ENCODE measurements at regions not wholly inside any gene's neighbourhood (a gene's known extent, or its start where the extent isn't known, plus 50 kb on each side); places are given as distances from the start of the nearest gene placed in this dataset.

DNA sequence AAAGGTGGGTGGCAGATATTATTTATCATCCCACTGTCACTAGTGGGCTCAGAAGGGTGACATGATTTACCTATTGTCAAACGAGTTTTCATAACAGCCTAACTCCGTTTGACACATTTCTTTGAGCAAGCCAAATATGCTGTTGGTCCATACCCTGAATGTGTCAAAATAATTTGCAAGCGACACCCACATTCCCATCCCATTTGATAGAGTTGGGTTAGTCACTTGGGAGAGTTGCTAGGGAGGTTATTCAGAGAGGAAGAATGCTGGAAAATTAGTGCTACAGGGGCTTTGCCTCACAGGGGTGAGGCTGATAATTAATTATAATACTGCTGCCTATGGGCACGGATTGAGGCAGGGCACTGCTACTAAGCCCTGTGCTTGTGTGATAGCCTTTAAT is 98.5 kb upstream of the FHIT start (continued):
- TF ChIP-seq, protein P1, sequence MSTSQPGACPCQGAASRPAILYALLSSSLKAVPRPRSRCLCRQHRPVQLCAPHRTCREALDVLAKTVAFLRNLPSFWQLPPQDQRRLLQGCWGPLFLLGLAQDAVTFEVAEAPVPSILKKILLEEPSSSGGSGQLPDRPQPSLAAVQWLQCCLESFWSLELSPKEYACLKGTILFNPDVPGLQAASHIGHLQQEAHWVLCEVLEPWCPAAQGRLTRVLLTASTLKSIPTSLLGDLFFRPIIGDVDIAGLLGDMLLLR (CRISPR knock-in tag; IDR thresholded peaks at IDR 0.05): no peak

DNA sequence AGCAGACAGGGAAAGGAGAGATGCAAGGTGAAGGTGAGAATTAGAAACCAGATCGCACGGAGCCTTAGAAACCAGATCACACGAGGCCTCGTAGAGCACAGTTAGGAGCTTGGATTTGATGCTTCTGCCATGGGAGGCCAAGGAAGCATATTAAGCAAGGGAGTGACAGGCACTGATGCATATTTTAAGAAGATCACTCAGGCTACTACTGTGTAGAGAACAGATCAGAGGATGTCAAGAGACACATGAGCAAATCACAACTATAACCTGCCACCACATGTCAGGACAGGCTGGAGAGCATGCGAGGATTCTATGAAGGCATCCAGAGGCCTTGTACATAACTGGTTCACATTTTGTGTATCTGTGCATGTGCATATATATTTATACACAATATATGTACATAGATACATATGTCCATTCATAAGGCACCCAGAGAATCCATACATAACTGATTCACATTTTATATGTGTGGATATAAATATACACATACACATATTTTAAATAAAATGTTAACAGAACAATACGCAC is 99.6 kb upstream of the FHIT start:
- no peaks in the 10 kb centered on the region for H4K20me1 ChIP-seq (ENCODE audit: insufficient read depth, low read length)
- TF ChIP-seq ZFP82 (CRISPR knock-in tag; IDR thresholded peaks at IDR 0.05; ENCODE audit: borderline replicate concordance) (no peak), ZNF101 (CRISPR knock-in tag; IDR thresholded peaks at IDR 0.05; ENCODE audit: borderline replicate concordance, low read depth) (no peak), SMYD3 (CRISPR knock-in tag; IDR thresholded peaks at IDR 0.05) (no peak), NFKBIZ (CRISPR knock-in tag; IDR thresholded peaks at IDR 0.05) (no peak)
- TF ChIP-seq, protein P2, sequence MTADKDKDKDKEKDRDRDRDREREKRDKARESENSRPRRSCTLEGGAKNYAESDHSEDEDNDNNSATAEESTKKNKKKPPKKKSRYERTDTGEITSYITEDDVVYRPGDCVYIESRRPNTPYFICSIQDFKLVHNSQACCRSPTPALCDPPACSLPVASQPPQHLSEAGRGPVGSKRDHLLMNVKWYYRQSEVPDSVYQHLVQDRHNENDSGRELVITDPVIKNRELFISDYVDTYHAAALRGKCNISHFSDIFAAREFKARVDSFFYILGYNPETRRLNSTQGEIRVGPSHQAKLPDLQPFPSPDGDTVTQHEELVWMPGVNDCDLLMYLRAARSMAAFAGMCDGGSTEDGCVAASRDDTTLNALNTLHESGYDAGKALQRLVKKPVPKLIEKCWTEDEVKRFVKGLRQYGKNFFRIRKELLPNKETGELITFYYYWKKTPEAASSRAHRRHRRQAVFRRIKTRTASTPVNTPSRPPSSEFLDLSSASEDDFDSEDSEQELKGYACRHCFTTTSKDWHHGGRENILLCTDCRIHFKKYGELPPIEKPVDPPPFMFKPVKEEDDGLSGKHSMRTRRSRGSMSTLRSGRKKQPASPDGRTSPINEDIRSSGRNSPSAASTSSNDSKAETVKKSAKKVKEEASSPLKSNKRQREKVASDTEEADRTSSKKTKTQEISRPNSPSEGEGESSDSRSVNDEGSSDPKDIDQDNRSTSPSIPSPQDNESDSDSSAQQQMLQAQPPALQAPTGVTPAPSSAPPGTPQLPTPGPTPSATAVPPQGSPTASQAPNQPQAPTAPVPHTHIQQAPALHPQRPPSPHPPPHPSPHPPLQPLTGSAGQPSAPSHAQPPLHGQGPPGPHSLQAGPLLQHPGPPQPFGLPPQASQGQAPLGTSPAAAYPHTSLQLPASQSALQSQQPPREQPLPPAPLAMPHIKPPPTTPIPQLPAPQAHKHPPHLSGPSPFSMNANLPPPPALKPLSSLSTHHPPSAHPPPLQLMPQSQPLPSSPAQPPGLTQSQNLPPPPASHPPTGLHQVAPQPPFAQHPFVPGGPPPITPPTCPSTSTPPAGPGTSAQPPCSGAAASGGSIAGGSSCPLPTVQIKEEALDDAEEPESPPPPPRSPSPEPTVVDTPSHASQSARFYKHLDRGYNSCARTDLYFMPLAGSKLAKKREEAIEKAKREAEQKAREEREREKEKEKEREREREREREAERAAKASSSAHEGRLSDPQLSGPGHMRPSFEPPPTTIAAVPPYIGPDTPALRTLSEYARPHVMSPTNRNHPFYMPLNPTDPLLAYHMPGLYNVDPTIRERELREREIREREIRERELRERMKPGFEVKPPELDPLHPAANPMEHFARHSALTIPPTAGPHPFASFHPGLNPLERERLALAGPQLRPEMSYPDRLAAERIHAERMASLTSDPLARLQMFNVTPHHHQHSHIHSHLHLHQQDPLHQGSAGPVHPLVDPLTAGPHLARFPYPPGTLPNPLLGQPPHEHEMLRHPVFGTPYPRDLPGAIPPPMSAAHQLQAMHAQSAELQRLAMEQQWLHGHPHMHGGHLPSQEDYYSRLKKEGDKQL (CRISPR knock-in tag; IDR thresholded peaks at IDR 0.05; ENCODE audit: low read depth): no peak
- TF ChIP-seq, protein P3, sequence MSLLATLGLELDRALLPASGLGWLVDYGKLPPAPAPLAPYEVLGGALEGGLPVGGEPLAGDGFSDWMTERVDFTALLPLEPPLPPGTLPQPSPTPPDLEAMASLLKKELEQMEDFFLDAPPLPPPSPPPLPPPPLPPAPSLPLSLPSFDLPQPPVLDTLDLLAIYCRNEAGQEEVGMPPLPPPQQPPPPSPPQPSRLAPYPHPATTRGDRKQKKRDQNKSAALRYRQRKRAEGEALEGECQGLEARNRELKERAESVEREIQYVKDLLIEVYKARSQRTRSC (CRISPR knock-in tag; IDR thresholded peaks at IDR 0.05; ENCODE audit: low read depth): no peak
- H3K27ac ChIP-seq (ENCODE audit: extremely low read length, insufficient read depth, low read length): no peak overlapping the region
- intact Hi-C loops (cut with micrococcal nuclease; ENCODE audit: unreplicated experiment): no loop called here
- ChIA-PET CTCF (ENCODE audit: low intra/inter-chr PET ratio, low total read pairs) (no interaction called here), POLR2A (no interaction called here)
- FAIRE-seq (no peak), DNase-seq (ENCODE audit: low spot score) (no peak), ATAC-seq (no peak)
- no peak overlapping the region for H3K4me3 ChIP-seq (replicated peaks in 1 of 3; ENCODE audit: insufficient read depth in 1 of 3, low read depth in 2 of 3, low read length in 3 of 3)
- no peak overlapping the region for H3K9ac ChIP-seq (ENCODE audit: insufficient read depth, low read depth, low read length)
- BruUV-seq (replicated peaks): no TSS peak
- in situ Hi-C loops (cut with HindIII; ENCODE audit: extremely low pct_ligation_motif_present, low pct_unique_long_range_greater_than_20kb): no loop called here
- H3K4me2 ChIP-seq (ENCODE audit: low read depth, low read length): no peak overlapping the region
- no peaks in the 10 kb centered on the region for H3K4me1 ChIP-seq (ENCODE audit: insufficient read depth, low read length)
- no peaks in the 10 kb centered on the region for H3K79me2 ChIP-seq (ENCODE audit: insufficient read depth, low read length)
- 61% methylated on average over 6 of the region's 6 CpGs for WGBS (ENCODE audit: low lambda C conversion rate)
- no peaks in the 10 kb centered on the region; a peak in 2 of 5 replicates for H3K27me3 ChIP-seq (ENCODE audit: control insufficient read depth in 1 of 2, insufficient read depth in 2 of 2, low read length in 2 of 2)
- no peak overlapping the region for H2AFZ ChIP-seq (ENCODE audit: low read length)
- H3K9me3 ChIP-seq (ENCODE audit: low read length): no peaks in the 10 kb centered on the region
- no peaks in the 10 kb centered on the region for H3K36me3 ChIP-seq (replicated peaks in 1 of 2; ENCODE audit: control insufficient read depth in 1 of 2, insufficient read depth in 2 of 2, low read length in 2 of 2)
